Transverse colon (tissue), 4 donors: ENCODE measurements at regions not wholly inside any gene's neighbourhood (a gene's known extent, or its start where the extent isn't known, plus 50 kb on each side); places are given as distances from the start of the nearest gene placed in this dataset.

ENCODE experiments used
- DNase-seq: peaks from one replicate; pipeline ENCODE4 v3.0.0-alpha.2; 2019
- H3K27ac ChIP-seq, 4 donors: fragments of 200-600 bp; sonication (generic); 2 replicates each; pipeline ENCODE4 v1.5.1; 2016 to 2018; ENCODE audit warnings: inconsistent platforms in 4 of 4
- H3K27me3 ChIP-seq: fragments of 200-600 bp; sonication (generic); 2 replicates; pipeline ENCODE4 v1.5.1; 2017; ENCODE audit warnings: inconsistent platforms
- H3K36me3 ChIP-seq, 4 donors: fragments of 200-600 bp; sonication (generic); 2 replicates each; pipeline ENCODE4 v1.5.1; 2017 to 2019; ENCODE audit warnings: inconsistent platforms in 4 of 4
- H3K4me1 ChIP-seq, 4 donors: fragments of 200-600 bp; sonication (generic); 2 replicates each; pipeline ENCODE4 v1.5.1; 2017 to 2020; ENCODE audit warnings: inconsistent platforms in 4 of 4
- H3K4me3 ChIP-seq, 4 donors: fragments of 200-600 bp; sonication (generic); 1 replicate in 1 of 4; 2 replicates in 3 of 4; pipeline versions ENCODE4 v1.5.1 to v1.6.1; 2017 to 2019; ENCODE audit warnings: inconsistent platforms in 4 of 4
- H3K9me3 ChIP-seq, 2 donors: fragments of 200-600 bp; sonication (generic); 2 replicates each; pipeline ENCODE4 v1.5.1; 2017 to 2019; ENCODE audit warnings: inconsistent platforms in 2 of 2
- CTCF ChIP-seq, 5 experiments: fragments of 200-600 bp in 3 of 5; fragments of 450-650 bp in 2 of 5; sonication (generic) in 3 of 5; IDR thresholded peaks; 1 replicate in 2 of 5; 2 replicates in 3 of 5; pipeline ENCODE4 v1.5.1; 2016 to 2017; ENCODE audit warnings: antibody characterized with exemption in 5 of 5, inconsistent platforms in 3 of 5, mild to moderate bottlenecking in 2 of 5, moderate library complexity in 1 of 5
- EP300 ChIP-seq: sonication (generic); formaldehyde crosslinking; IDR thresholded peaks from one replicate; pipeline ENCODE4 v1.6.1; 2017; ENCODE audit warnings: antibody characterized with exemption, low read depth
- POLR2A ChIP-seq: fragments of 450-650 bp; IDR thresholded peaks from one replicate; pipeline ENCODE4 v1.6.1; 2016; ENCODE audit warnings: antibody characterized with exemption, mild to moderate bottlenecking, moderate library complexity
- POLR2AphosphoS5 ChIP-seq, 3 donors: sonication (generic); formaldehyde crosslinking; IDR thresholded peaks; one replicate each; pipeline ENCODE4 v1.6.1; 2016; ENCODE audit warnings: antibody characterized with exemption in 3 of 3
- WGBS, 2 donors: methylation state at CpG; one replicate each; pipeline ENCODE4 v1.1.5; 2018; ENCODE audit warnings: low coverage in 1 of 2; 5-methylcytosine and 5-hydroxymethylcytosine counted together
- in situ Hi-C, 4 donors: fragments of 200-750 bp; cut with MboI; loops; one replicate each; pipeline versions ENCODE4 v1.15.0 to v1.15.1; 2017; ENCODE audit warnings: low sequenced_read_pairs in 3 of 4, low pct_ligation_motif_present in 1 of 4, low pct_unique_long_range_greater_than_20kb in 1 of 4
- intact Hi-C: fragments of 100-400 bp; cut with DNase I; formaldehyde crosslinking; loops from one replicate; pipeline ENCODE4 v1.15.1; 2023; ENCODE audit warnings: low total_unique reads

- intact Hi-C loops, result no loop called here
- H3K4me3 ChIP-seq, result no peak overlapping the region
- no peak overlapping the region for H3K27ac ChIP-seq
- no peaks in the 10 kb centered on the region for H3K9me3 ChIP-seq
- H3K36me3 ChIP-seq, result no peaks in the 10 kb centered on the region
- 71 to 80% methylated on average over 5 of the region's 5 CpGs for WGBS, 2 donors
- no peaks in the 10 kb centered on the region for H3K4me1 ChIP-seq
- in situ Hi-C loops, result no loop called here
- no peak for DNase-seq
- H3K27me3 ChIP-seq, result no peaks in the 10 kb centered on the region
- no peak for TF ChIP-seq EP300
- TF ChIP-seq POLR2AphosphoS5 (IDR thresholded peaks at IDR 0.05), result no peak
- TF ChIP-seq CTCF (IDR thresholded peaks at IDR 0.05), result no peak
- no peak for TF ChIP-seq POLR2A
Measured at GRCh38 chr13:72346716-72347115, 380.7 kb downstream of the MZT1 start.

GRCh38 chr13:72342364-72342763, 385.1 kb downstream of the MZT1 start:
- TF ChIP-seq POLR2A (no peak), CTCF (IDR thresholded peaks at IDR 0.05) (no peak), EP300 (no peak), POLR2AphosphoS5 (IDR thresholded peaks at IDR 0.05) (no peak)
- DNase-seq, result no peak
- H3K4me3 ChIP-seq, result no peak overlapping the region
- H3K27ac ChIP-seq, result no peak overlapping the region
- no peaks in the 10 kb centered on the region for H3K27me3 ChIP-seq
- H3K9me3 ChIP-seq, result no peaks in the 10 kb centered on the region
- in situ Hi-C loops (no loop called here), intact Hi-C loops (no loop called here)
- no peaks in the 10 kb centered on the region for H3K4me1 ChIP-seq
- 90 to 91% methylated on average over 2 to 5 of the region's 5 CpGs for WGBS, 2 donors
- no peaks in the 10 kb centered on the region for H3K36me3 ChIP-seq

- 82 to 92% methylated on average over 4 to 5 of the region's 5 CpGs for WGBS, 2 donors
- no peaks in the 10 kb centered on the region for H3K27me3 ChIP-seq
- no peaks in the 10 kb centered on the region for H3K36me3 ChIP-seq
- no peaks in the 10 kb centered on the region for H3K9me3 ChIP-seq
- TF ChIP-seq CTCF (IDR thresholded peaks at IDR 0.05) (no peak), POLR2AphosphoS5 (IDR thresholded peaks at IDR 0.05) (no peak), POLR2A (no peak), EP300 (no peak)
- in situ Hi-C loops (no loop called here), intact Hi-C loops (no loop called here)
- H3K4me3 ChIP-seq, result no peak overlapping the region
- DNase-seq, result no peak
- H3K4me1 ChIP-seq, result no peaks in the 10 kb centered on the region
- no peak overlapping the region for H3K27ac ChIP-seq
Measured at GRCh38 chr13:72341904-72342303, 385.5 kb downstream of the MZT1 start.

GRCh38 chr13:72317346-72318109, 409.9 kb downstream of the MZT1 start:
- no peaks in the 10 kb centered on the region for H3K27me3 ChIP-seq
- no peak for DNase-seq
- in situ Hi-C loops (no loop called here), intact Hi-C loops (no loop called here)
- H3K36me3 ChIP-seq, result no peaks in the 10 kb centered on the region
- H3K27ac ChIP-seq, result no peak overlapping the region
- H3K9me3 ChIP-seq, result no peaks in the 10 kb centered on the region
- no peak overlapping the region for H3K4me3 ChIP-seq
- no peaks in the 10 kb centered on the region for H3K4me1 ChIP-seq
- TF ChIP-seq CTCF (IDR thresholded peaks at IDR 0.05) (no peak), POLR2A (no peak), POLR2AphosphoS5 (IDR thresholded peaks at IDR 0.05) (no peak), EP300 (no peak)
- 77 to 78% methylated on average over 3 of the region's 3 CpGs for WGBS, 2 donors
